NCI-H1105 (cell line): ENCODE measurements at regions not wholly inside any gene's neighbourhood (a gene's known extent, or its start where the extent isn't known, plus 50 kb on each side); places are given as distances from the start of the nearest gene placed in this dataset.

Source experiments
- DNase-seq: peaks from one replicate; lab custom pipeline; 2025; lab: John Stamatoyannopoulos, UW

DNA sequence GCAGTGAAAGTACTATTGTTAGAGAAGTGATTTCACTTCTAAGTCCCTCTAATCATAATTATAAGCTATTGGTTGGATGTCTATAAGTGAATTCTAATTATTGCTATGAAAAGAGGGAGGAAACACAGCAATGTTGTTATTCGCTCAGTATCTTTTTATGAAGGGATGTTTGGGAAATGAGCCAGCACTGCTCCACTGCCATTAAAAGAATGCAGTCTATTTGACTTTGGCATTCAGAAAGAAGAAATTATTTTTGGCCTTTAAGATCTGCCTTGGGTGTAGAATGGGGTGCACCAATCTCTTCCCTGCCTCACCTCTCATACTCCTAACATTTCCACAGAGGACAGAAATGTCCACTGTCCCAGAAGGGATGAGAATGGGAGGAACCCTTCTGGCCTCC lies 332.0 kb downstream of the SPATA31D1 start:
- no peak for DNase-seq

DNA sequence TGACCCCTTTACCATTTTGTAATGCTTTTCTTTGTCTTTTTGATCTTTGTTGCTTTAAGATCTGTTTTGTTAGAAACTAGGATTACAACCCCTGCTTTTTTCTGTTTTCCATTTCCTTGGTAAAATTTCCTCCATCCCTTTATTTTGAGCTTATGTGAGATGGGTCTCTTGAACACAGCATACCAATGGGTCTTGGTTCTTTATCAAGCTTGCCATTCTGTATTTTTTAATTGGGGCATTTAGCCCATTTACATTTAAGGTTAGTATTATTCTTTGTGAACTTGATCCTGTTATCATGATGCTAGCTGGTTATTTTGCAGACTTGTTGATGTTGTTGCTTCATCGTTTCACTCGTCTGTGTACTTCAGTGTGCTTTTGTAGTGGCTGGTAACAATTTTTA lies 337.3 kb downstream of the SPATA31D1 start:
- no peak for DNase-seq

GRCh38 chr9:82327641-82328040 lies 339.1 kb downstream of the SPATA31D1 start:
- no peak for DNase-seq

DNA sequence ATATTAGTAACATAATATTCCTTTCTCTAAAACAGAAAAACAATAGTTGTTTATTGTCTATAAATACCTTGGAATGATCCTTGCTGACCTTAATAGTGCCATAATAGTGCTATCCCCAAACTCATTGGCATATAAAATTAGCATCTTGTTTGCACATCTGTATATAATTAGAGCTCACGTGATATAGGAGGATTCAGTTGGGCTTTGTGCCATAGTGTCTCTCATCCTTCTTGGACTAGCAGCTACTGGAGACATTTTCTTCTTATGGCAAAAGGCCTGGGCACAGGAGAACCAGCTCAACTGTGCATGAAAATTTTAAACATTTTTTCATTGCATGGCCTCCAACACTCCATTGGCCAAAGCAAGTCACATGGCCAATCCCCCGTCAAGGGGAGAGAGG lies 342.5 kb downstream of the SPATA31D1 start:
- DNase-seq, result no peak

DNA sequence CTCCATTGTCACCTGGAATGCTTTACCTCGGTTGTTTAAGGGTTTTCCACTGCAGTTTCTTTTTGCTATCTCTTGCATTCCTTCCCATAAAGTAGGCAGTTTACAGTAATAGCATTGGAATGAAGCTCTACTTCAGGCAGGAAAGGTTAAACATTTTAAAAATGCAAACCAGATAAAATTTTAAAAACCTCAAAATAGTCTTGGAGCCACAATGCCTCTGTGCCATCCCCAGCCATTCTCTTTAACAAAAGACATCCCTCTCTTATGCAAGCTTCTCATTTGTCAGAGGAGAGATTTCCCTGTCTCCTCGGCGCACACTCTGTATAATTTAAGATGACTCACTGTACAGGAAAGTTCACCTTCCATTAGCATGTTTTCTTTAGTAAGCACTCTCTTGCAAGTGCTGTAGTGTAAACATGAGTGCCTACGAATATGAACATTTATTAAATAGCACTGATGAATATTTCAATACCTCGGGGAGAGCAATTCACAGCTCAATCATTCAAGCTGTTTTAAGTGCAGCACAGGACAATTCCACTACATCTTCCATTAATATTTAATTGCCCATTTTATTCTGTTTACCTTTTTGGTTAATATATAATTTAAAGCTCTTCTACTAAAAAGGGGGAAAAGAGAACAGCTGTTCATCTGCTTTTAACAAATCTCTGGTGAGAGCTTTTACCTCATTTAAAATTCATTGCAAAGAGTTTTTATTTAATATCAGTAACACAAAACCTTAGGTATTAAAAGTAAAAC lies 343.6 kb downstream of the SPATA31D1 start:
- DNase-seq, result peak; percentile 44

DNA sequence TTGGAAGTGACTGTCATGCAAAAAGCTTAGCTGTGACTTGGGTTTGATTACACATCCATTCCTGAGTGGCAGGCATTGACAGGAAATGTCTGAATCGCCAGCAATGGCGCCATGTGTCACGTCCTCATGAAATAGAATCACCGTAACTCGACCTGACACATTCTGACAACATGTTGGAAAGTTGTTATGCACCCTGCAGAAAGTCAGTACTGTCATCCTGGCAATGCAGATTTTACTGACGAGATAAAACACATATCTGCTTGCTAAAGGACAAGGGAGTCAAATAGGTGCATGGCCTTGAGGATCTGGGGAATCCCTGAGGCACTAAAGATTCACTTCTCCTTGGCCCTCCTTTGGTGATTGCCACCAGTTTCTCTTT lies 344.2 kb downstream of the SPATA31D1 start:
- peak; percentile 44 for DNase-seq

DNA sequence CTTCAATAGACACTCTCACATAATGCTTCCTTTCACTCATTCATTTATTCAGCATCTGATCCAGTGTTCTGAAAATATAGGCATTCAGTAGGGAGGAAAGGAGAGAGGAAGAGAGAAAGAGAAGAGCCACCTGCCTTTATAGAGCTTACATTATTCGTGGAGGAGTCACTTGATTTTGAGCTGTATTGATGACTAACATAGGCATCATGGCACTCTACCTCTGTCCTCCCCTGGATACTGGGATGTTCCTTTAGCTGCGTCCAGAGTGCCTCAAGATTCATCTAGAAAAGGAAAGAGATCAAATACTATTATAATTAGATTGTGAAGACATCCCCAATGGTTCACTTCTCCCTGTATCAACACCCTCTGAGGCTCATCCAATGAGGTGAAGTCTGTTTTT lies 345.1 kb downstream of the SPATA31D1 start:
- no peak for DNase-seq

DNA sequence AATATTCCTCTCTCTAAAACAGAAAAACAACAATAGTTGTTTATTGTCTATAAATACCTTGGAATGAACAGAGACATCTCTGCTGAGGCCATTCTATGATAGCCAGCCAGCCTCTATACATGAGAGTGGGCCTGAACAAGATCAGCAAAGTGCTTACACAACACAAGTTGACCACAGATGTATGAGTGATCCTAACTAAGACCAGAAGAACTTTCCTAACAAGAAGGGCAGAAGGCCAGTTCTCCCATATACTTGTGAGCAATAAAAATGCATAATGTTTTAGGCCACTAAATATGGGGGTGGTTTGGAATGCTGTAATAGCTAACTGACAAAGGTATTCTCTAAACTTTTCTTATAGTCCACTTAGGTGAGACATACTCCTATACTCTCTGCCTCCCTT lies 345.7 kb downstream of the SPATA31D1 start:
- no peak for DNase-seq

DNA sequence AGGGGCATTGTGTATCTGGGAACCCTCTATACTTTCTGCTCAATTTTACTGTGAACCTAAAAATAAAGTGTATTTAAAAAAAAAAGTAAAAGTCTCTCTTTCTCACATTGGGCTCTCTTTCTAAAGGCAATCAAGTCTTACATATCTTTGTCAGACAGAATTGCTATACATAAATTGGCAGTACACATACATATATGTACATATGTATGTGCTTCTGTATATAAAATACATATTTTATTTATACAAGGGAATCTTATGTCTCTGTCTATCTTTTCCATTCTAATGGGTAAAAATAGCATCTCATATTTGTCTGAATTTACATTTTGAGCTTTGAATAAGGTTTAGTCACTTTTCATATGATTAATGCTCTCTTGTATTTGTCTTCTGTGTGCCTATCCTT lies 348.8 kb downstream of the SPATA31D1 start:
- DNase-seq, result no peak

DNA sequence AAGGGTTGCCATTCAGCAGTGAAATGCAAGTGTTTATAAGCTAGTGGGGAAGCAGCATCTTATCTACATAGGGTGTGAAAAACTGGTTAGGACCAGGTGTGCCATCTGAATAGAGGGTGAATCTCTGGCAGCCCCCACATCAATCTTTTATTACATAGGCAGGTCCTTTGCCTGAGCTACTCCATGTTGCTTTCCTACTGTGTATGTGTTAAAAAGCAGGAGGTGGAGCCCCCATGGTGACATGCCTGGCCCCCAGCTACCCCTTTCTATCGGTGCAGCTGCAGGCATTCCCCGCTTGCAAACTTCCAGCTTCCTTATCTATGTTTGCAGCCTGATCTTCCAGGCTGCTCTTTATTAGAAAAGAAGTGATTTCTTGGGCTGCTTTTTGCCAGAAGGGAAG lies 353.5 kb downstream of the SPATA31D1 start:
- no peak for DNase-seq

- no peak for DNase-seq
Measured at GRCh38 chr9:82346040-82346439, 357.5 kb downstream of the SPATA31D1 start.

DNA sequence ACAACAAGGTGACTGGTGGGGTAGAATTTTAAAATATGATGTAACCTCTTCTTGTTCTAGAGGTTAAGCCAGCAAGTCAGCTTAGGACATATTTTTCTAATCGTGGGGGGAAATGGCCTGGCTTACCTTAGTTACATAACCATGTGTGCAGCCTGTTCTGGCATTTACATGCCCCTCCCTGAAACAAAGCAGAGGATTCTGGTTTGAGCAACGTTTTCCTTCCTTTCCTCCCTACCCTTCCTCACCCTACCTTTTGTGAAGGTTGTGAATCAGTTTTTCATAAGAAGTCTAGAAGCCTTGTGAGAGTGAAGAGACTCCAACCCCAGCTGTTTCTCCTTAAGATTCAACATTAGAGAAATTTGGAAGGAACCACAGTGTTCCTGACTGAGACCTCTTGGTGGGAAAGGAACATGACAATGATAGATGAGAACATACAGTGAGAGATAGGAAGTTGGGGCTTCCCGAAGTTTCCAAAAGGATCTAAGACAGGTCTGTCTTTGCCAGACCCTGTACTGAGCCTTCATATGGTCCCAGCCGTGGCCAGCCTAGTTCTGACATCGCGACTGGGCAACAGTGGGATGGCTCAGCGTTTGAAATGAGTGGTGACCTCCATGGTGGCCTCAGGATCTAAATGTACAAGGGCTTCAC lies 365.2 kb downstream of the SPATA31D1 start:
- DNase-seq, result no peak

GRCh38 chr9:82354279-82354659 lies 365.7 kb downstream of the SPATA31D1 start:
- DNase-seq, result no peak

DNA sequence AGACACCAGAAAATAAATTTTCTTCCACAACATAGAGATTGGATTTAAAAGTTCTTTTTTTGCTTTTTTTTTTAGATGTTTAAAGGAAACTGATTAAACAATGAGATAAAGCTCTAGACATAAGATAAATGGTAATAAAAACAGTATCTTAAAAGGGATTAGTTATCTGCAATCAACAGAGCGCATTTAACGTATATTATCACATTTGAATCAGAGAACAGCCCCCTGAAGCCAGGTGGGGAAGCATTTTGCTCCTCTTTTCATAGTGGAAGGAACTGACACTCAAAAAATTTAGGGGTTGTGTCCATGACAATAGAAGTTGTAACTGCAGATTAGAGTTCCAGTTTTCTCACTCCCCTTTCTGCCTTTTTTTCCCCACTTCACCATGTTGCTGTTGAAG lies 367.6 kb downstream of the SPATA31D1 start:
- no peak for DNase-seq

DNA sequence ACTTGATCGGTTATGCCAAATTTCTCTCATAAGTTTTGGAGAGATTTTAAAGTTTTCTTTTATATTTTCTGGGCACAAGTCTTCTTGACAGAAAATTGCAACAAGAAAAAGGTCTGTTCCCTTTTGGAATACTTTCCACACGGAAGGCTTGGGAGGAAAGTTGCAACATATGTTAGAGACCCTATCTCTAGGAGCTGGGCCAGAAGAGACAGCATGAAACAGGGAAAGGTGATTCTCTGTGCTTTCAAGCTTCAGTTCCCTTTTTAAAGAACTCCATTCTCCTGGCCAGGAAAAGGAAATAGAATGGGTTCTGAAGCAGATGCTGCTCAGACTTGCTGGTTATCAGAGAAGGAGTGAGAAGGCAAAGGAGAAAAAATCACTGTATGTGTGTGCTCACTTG lies 368.3 kb downstream of the SPATA31D1 start:
- no peak for DNase-seq

DNA sequence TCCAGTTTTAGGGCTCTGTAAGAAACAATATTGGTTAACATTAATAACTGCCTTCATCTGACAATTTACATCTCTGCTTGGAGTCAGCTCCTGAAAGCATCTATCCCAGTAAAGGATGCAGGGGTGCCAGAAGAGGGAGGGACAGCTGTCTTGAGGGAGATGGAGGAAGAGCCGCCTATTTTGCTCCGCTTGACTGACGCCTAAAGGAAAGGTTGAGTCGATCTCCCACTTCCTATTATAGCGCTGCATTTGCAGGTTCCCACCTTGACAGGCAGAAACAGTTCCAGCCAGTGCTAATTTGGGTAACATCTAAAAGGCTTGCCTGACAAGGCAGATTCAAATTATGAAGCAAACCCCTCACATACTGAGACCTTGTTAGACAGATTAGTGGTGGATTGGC lies 374.6 kb downstream of the SPATA31D1 start:
- DNase-seq, result peak; percentile 53

- peak; percentile 53 for DNase-seq
Measured at GRCh38 chr9:82363682-82364081, 375.1 kb downstream of the SPATA31D1 start.

- DNase-seq, result no peak
Measured at GRCh38 chr9:82367016-82367415, 378.4 kb downstream of the SPATA31D1 start.

DNA sequence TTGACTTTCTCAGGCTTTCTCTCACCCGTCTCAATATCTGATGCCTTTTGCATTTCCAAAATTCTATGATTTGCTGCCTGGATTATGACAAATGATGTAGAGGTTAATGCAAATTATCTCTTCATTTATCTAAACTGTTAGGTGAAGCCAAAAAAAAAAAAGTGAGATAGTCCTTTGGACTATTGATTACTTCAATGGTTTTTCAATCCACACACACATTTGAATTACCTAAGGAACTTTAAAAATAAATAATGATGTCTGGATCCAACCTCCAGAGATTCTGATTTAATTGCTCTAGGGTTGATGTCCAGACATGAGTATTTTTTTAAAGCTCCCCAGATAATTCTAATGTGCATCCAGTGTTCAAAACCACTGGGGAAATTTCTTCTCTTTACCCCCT lies 379.4 kb downstream of the SPATA31D1 start:
- DNase-seq, result no peak

DNA sequence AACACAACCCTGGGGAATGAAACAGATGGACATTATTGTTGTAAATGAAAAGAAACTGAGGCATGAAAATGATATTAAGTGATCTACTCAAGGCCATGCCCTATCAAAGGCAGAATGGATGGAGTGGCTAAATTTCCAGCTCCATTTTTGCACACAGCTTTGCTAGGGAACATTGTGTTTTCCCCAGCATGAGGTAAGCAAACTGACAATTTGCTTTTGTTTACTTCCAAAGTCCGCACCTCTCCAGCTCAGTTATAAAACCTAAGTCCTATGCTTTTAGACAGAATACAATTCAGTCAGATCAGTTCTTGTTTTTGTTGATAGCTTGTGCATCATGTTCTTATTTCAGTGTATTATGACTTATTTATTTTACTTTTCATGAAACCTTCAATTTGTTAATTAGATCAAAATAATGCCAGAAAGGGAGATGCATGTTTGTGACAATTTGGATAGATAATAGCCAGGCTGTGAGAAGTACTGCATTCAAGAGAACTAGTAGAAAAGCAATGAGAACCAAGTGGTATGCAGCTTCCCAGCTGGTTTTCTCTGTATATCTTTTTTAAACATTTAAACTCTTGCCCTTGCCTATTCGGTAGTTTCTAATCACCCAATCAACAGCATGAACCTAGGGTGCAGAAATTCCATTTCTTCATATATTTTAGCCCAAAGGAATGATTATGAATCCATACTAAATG lies 380.8 kb downstream of the SPATA31D1 start:
- DNase-seq, result no peak

- no peak for DNase-seq
Measured at GRCh38 chr9:82375041-82375440, 386.5 kb downstream of the SPATA31D1 start.

GRCh38 chr9:82376677-82377232 lies 388.2 kb downstream of the SPATA31D1 start:
- DNase-seq, result no peak
